OCI-LY7 (cell line): ENCODE measurements at regions not wholly inside any gene's neighbourhood (a gene's known extent, or its start where the extent isn't known, plus 50 kb on each side); places are given as distances from the start of the nearest gene placed in this dataset.

ENCODE experiments used
- EZH2phosphoT487 ChIP-seq: fragments of 200-600 bp; sonication (generic); IDR thresholded peaks from 2 replicates; pipeline ENCODE4 v1.6.1; 2018; ENCODE audit warnings: low read depth, borderline replicate concordance, mild to moderate bottlenecking, mixed run types, antibody characterized with exemption, low read length, moderate library complexity, mixed read lengths
- TF ChIP-seq, protein P1 (sequence below): fragments of 200-600 bp; sonication (generic); conservative IDR thresholded peaks from 2 replicates; pipeline ENCODE4 v1.5.1; 2014; ENCODE audit warnings: mild to moderate bottlenecking, antibody characterized with exemption, low read length, moderate library complexity, mixed read lengths

DNA sequence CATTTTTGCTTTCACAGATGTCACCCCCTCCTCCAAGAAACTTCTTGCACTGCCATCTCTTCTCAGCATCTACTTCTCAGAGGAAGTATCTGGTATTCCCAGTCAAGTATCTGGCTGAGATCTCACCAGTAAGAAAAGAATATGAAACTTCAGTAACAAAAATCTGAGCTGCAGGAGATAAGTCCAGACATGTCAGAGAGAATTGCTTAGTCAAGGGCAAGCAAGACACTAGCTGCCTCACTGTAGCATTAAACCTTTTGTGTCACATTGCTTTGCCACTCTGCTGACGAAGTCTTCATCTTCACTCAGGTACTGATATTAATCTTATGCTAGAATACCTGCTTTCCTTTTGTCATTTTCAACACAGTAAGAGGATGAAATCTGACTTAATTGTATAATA, 70.6 kb upstream of the ZC3H12C start:
- TF ChIP-seq, protein P1, sequence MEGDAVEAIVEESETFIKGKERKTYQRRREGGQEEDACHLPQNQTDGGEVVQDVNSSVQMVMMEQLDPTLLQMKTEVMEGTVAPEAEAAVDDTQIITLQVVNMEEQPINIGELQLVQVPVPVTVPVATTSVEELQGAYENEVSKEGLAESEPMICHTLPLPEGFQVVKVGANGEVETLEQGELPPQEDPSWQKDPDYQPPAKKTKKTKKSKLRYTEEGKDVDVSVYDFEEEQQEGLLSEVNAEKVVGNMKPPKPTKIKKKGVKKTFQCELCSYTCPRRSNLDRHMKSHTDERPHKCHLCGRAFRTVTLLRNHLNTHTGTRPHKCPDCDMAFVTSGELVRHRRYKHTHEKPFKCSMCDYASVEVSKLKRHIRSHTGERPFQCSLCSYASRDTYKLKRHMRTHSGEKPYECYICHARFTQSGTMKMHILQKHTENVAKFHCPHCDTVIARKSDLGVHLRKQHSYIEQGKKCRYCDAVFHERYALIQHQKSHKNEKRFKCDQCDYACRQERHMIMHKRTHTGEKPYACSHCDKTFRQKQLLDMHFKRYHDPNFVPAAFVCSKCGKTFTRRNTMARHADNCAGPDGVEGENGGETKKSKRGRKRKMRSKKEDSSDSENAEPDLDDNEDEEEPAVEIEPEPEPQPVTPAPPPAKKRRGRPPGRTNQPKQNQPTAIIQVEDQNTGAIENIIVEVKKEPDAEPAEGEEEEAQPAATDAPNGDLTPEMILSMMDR, result no peak
- no peak for TF ChIP-seq EZH2phosphoT487
